Heart left ventricle (tissue), 16 donors: ENCODE measurements at regions not wholly inside any gene's neighbourhood (a gene's known extent, or its start where the extent isn't known, plus 50 kb on each side); places are given as distances from the start of the nearest gene placed in this dataset.

Source experiments
- ATAC-seq, 4 donors: fragments of 200-7000 bp; cut with Tn5 transposase; one replicate each; pipeline ENCODE4 v1.9.1; 2020 to 2022; ENCODE audit warnings: moderate library complexity in 4 of 4, mild to moderate bottlenecking in 3 of 4, moderate number of reproducible peaks in 1 of 4
- DNase-seq, 5 donors: peaks; one replicate each; pipeline ENCODE4 v3.0.0-alpha.2; 2020
- H3K27ac ChIP-seq, 12 donors: fragments of 200-600 bp; sonication (generic) in 4 of 12; one replicate each; pipeline versions ENCODE4 v1.5.0 to v1.8.0; 2016 to 2022; ENCODE audit warnings: mild to moderate bottlenecking in 2 of 12
- H3K27me3 ChIP-seq, 9 donors: fragments of 200-600 bp; sonication (generic) in 2 of 9; one replicate each; pipeline versions ENCODE4 v1.5.1 to v1.8.0; 2016 to 2022; ENCODE audit warnings: mild to moderate bottlenecking in 3 of 9
- H3K36me3 ChIP-seq, 9 donors: fragments of 200-600 bp; sonication (generic) in 2 of 9; one replicate each; pipeline versions ENCODE4 v1.5.0 to v1.8.0; 2018 to 2022; ENCODE audit warnings: mild to moderate bottlenecking in 2 of 9
- H3K4me1 ChIP-seq, 12 donors: fragments of 200-600 bp; sonication (generic) in 4 of 12; one replicate each; pipeline versions ENCODE4 v1.5.0 to v1.8.0; 2016 to 2022; ENCODE audit warnings: mild to moderate bottlenecking in 3 of 12
- H3K4me3 ChIP-seq, 12 donors: fragments of 200-600 bp; sonication (generic) in 4 of 12; one replicate each; pipeline versions ENCODE4 v1.5.0 to v1.8.0; 2017 to 2022; ENCODE audit warnings: mild to moderate bottlenecking in 9 of 12, moderate library complexity in 4 of 12
- H3K9me3 ChIP-seq, 12 donors: fragments of 200-600 bp; sonication (generic) in 4 of 12; one replicate each; pipeline versions ENCODE4 v1.5.0 to v1.8.0; 2016 to 2022; ENCODE audit warnings: mild to moderate bottlenecking in 1 of 12
- POLR2A ChIP-seq, 2 donors: fragments of 450-650 bp; IDR thresholded peaks; one replicate each; pipeline ENCODE4 v1.6.1; 2017; ENCODE audit warnings: antibody characterized with exemption in 2 of 2, mild to moderate bottlenecking in 2 of 2, moderate library complexity in 2 of 2
- WGBS, 4 donors: extraction: QIAGEN DNeasy Blood & Tissue Kit in 2 of 4; methylation state at CpG; one replicate each; pipeline versions ENCODE4 v1.1.5 to v1.1.7; 2013 to 2018; 5-methylcytosine and 5-hydroxymethylcytosine counted together
- intact Hi-C, 10 donors: fragments of 100-400 bp; cut with DNase I; formaldehyde crosslinking; loops; one replicate each; pipeline versions ENCODE4 v1.11.1 to v1.14.2; 2022
- TF ChIP-seq, protein P1 (sequence below), 12 donors: fragments of 200-600 bp; sonication (generic) in 4 of 12; IDR thresholded peaks; one replicate each; pipeline versions ENCODE4 v1.5.0 to v1.8.0; 2018 to 2022; ENCODE audit warnings: antibody characterized with exemption in 12 of 12, mild to moderate bottlenecking in 5 of 12
- donor health status: ischemic (EF 13 %, LVEDD 7.1; RV severe dilation, severe dysfunction).
- donor health status: healthy with polysubstance abuse.
- donor health status: DM: no; HTN: yes; CAD: no.
- donor health status: DM: no; HTN: no; CAD: no.
- donor health status: ischemic (EF 25% LVEDD 6.9; RV normal size, moderate dysfunction).
- donor health status: ischemic (EF 25% LVEDD 5.7; RV mildly dilated, moderate dysfunction).
- donor health status: healthy.
- donor health status: DM: yes; HTN: yes; CAD: no.
- donor health status: ischemic (EF 35%, LVEDD 5.7; RV mildly dilated, moderate dysfunction).
- donor health status: nonischemic (EF 11% LVEDD 7.7; RV severe dilation, severe dysfunction).
- donor health status: DM: yes; HTN: yes; CAD: no.
- donor health status: PGD.
- donor health status: ischemic (EF 29% LVEDD 5.4; RV normal size, mild dysfunction).
- donor health status: nonischemic (EF 23%, LVEDD 6.1; RV moderate dilation, normal function).

GRCh38 chr3:77773084-77773483, 733.2 kb downstream of the ROBO2 start:
- 68 to 81% (median 73%) methylated on average over 3 of the region's 3 CpGs for WGBS, 4 donors
- Histone ChIP-seq H3K27me3 (no peaks in the 10 kb centered on the region), H3K27ac (no peak overlapping the region), H3K4me1 (no peaks in the 10 kb centered on the region), H3K9me3 (no peaks in the 10 kb centered on the region), H3K4me3 (no peak overlapping the region), H3K36me3 (no peaks in the 10 kb centered on the region)
- TF ChIP-seq, protein P1, sequence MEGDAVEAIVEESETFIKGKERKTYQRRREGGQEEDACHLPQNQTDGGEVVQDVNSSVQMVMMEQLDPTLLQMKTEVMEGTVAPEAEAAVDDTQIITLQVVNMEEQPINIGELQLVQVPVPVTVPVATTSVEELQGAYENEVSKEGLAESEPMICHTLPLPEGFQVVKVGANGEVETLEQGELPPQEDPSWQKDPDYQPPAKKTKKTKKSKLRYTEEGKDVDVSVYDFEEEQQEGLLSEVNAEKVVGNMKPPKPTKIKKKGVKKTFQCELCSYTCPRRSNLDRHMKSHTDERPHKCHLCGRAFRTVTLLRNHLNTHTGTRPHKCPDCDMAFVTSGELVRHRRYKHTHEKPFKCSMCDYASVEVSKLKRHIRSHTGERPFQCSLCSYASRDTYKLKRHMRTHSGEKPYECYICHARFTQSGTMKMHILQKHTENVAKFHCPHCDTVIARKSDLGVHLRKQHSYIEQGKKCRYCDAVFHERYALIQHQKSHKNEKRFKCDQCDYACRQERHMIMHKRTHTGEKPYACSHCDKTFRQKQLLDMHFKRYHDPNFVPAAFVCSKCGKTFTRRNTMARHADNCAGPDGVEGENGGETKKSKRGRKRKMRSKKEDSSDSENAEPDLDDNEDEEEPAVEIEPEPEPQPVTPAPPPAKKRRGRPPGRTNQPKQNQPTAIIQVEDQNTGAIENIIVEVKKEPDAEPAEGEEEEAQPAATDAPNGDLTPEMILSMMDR (IDR thresholded peaks at IDR 0.05): no peak
- TF ChIP-seq POLR2A (IDR thresholded peaks at IDR 0.05): no peak
- ATAC-seq (peak in 1 of 4 donors; percentile 62), DNase-seq (peak in 1 of 5 donors; percentile 18)
- intact Hi-C loops: no loop called here

DNA sequence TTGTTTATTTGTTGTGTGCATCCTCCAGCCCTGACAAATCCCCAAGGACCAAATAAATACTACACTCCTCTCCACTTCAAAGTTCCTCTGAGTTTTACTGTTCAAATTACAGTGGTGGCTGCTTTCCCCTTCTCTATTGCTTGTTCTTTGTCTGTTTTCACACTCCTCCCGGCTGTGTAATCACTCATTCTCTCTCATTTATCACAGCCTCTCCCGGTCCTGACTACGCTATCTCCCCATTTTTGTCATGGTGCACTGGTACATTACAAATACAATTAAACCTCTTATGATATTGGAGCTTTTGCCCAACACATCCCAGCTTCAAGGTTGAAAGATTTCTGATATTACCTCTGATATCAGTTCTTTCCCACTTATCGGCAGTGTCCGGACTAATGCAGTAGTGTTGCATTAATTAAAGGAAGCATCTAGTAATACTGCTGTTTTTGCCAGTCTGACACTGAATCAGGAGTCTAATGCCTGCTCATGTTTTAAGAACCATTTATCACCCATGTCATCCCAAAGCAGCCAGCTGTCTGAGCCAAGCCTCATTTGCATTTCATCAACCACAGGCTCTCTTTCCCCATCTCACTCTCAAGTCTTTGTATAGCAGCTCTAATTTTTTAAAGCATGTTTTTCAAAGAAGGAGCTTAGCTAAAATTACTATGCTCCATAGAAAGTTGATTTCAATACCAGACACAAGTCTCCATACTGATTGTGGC, 740.5 kb downstream of the ROBO2 start:
- Histone ChIP-seq H3K36me3 (no peaks in the 10 kb centered on the region), H3K9me3 (no peaks in the 10 kb centered on the region), H3K4me3 (no peak overlapping the region), H3K4me1 (no peaks in the 10 kb centered on the region), H3K27ac (no peak overlapping the region), H3K27me3 (no peaks in the 10 kb centered on the region)
- DNase-seq (no peak), ATAC-seq (no peak)
- intact Hi-C loops: no loop called here
- 39 to 51% (median 44%) methylated on average over 5 of the region's 5 CpGs for WGBS, 4 donors
- no peak for TF ChIP-seq POLR2A (IDR thresholded peaks at IDR 0.05)
- TF ChIP-seq, protein P1 (IDR thresholded peaks at IDR 0.05): no peak

GRCh38 chr3:77786216-77786615, 746.3 kb downstream of the ROBO2 start:
- ATAC-seq: no peak
- 54 to 71% (median 64%) methylated on average over 1 of the region's 1 CpG for WGBS, 4 donors
- DNase-seq: no peak
- Histone ChIP-seq H3K9me3 (no peaks in the 10 kb centered on the region), H3K27me3 (no peaks in the 10 kb centered on the region), H3K36me3 (no peaks in the 10 kb centered on the region), H3K4me3 (no peak overlapping the region), H3K27ac (no peak overlapping the region), H3K4me1 (no peaks in the 10 kb centered on the region)
- intact Hi-C loops: no loop called here
- no peak for TF ChIP-seq POLR2A (IDR thresholded peaks at IDR 0.05)
- TF ChIP-seq, protein P1 (IDR thresholded peaks at IDR 0.05): no peak

GRCh38 chr3:77795013-77795412, 755.1 kb downstream of the ROBO2 start:
- Histone ChIP-seq H3K27me3 (no peaks in the 10 kb centered on the region), H3K9me3 (no peaks in the 10 kb centered on the region), H3K27ac (no peak overlapping the region), H3K4me1 (no peaks in the 10 kb centered on the region), H3K4me3 (no peak overlapping the region), H3K36me3 (no peaks in the 10 kb centered on the region)
- WGBS, 4 donors: 61 to 71% (median 64%) methylated on average over 5 of the region's 5 CpGs
- no peak for ATAC-seq
- no peak for DNase-seq
- TF ChIP-seq, protein P1 (IDR thresholded peaks at IDR 0.05): no peak
- no peak for TF ChIP-seq POLR2A (IDR thresholded peaks at IDR 0.05)
- intact Hi-C loops: no loop called here
